Keratinocyte (primary cell): ENCODE measurements at regions not wholly inside any gene's neighbourhood (a gene's known extent, or its start where the extent isn't known, plus 50 kb on each side); places are given as distances from the start of the nearest gene placed in this dataset.

Experiments used
- DNase-seq: peaks from one replicate; pipeline ENCODE4 v3.0.0-alpha.2; 2011; ENCODE audit warnings: low read depth, missing footprints, low spot score
- FAIRE-seq: peaks from 2 replicates; lab custom pipeline; 2011; peaks lifted over from hg19 to GRCh38; lab: Jason Lieb, UNC
- H2AFZ ChIP-seq: 2 replicates; pipeline ENCODE4 v1.6.0; 2012; ENCODE audit warnings: low read length, control low read depth, inconsistent platforms; ENCODE audit not compliant: control insufficient read depth
- H3K27ac ChIP-seq: 2 replicates; pipeline ENCODE4 v1.5.1; 2011; ENCODE audit warnings: low read length; ENCODE audit not compliant: control insufficient read depth, insufficient read depth
- H3K27me3 ChIP-seq: 3 replicates; pipeline ENCODE4 v1.6.0; 2011; ENCODE audit warnings: low read length; ENCODE audit not compliant: control insufficient read depth, insufficient read depth; ENCODE audit errors: extremely low read depth
- H3K36me3 ChIP-seq, 2 experiments: 2 replicates in 1 of 2; 3 replicates in 1 of 2; pipeline ENCODE4 v1.5.1; 2011; ENCODE audit warnings: low read length in 2 of 2, mild to moderate bottlenecking in 1 of 2; ENCODE audit not compliant: control insufficient read depth in 2 of 2, insufficient read depth in 2 of 2; ENCODE audit errors: extremely low read depth in 1 of 2
- H3K4me1 ChIP-seq: 3 replicates; pipeline ENCODE4 v1.5.1; 2011; ENCODE audit warnings: low read length; ENCODE audit not compliant: control insufficient read depth, insufficient read depth; ENCODE audit errors: extremely low read depth
- H3K4me2 ChIP-seq: 3 replicates; pipeline ENCODE4 v1.6.0; 2011; ENCODE audit warnings: low read depth, low read length; ENCODE audit not compliant: control insufficient read depth, insufficient read depth; ENCODE audit errors: extremely low read depth
- H3K4me3 ChIP-seq, 3 experiments: fragments of 200-600 bp in 1 of 3; sonication (generic) in 1 of 3; 2 replicates in 2 of 3; 3 replicates in 1 of 3; pipeline ENCODE4 v1.5.1; 2011 to 2016; ENCODE audit warnings: low read length in 3 of 3, mild to moderate bottlenecking in 3 of 3, control low read depth in 2 of 3, inconsistent platforms in 1 of 3, low read depth in 1 of 3, mixed read lengths in 1 of 3, mixed run types in 1 of 3, moderate library complexity in 1 of 3; ENCODE audit not compliant: control insufficient read depth in 2 of 3, insufficient read depth in 2 of 3; ENCODE audit errors: extremely low read depth in 1 of 3
- H3K79me2 ChIP-seq: 2 replicates; pipeline ENCODE4 v1.6.0; 2012; ENCODE audit warnings: low read length; ENCODE audit not compliant: control insufficient read depth, insufficient read depth
- H3K9ac ChIP-seq: 3 replicates; pipeline ENCODE4 v1.6.0; 2011; ENCODE audit warnings: low read length; ENCODE audit not compliant: control insufficient read depth, insufficient read depth; ENCODE audit errors: extremely low read depth
- H3K9me1 ChIP-seq: 3 replicates; pipeline ENCODE4 v1.6.0; 2011; ENCODE audit warnings: low read length; ENCODE audit not compliant: control insufficient read depth, insufficient read depth; ENCODE audit errors: extremely low read depth
- H3K9me3 ChIP-seq: 2 replicates; pipeline ENCODE4 v1.5.1; 2012; ENCODE audit warnings: low read depth, low read length; ENCODE audit not compliant: control insufficient read depth
- H4K20me1 ChIP-seq: 3 replicates; pipeline ENCODE4 v1.6.0; 2011; ENCODE audit warnings: low read length; ENCODE audit not compliant: control insufficient read depth, insufficient read depth; ENCODE audit errors: extremely low read depth
- EZH2 ChIP-seq: IDR thresholded peaks from one replicate; pipeline ENCODE4 v1.6.1; 2012; ENCODE audit warnings: inconsistent platforms, mild to moderate bottlenecking, low read length, moderate library complexity
- dilution Hi-C: fragments of 300-500 bp; cut with MboI; formaldehyde crosslinking; loops from one replicate; pipeline ENCODE4 v1.7.0; 2020; ENCODE audit warnings: low sequenced_read_pairs; ENCODE audit not compliant: extremely low pct_ligation_motif_present
- TF ChIP-seq, protein P1 (sequence below), 3 experiments: IDR thresholded peaks in 1 of 3; conservative IDR thresholded peaks in 1 of 3; optimal IDR thresholded peaks in 1 of 3; 2 replicates in 2 of 3; 3 replicates in 1 of 3; pipeline versions ENCODE3 to v1.5.1; 2011; ENCODE audit warnings: low read length in 3 of 3, mild to moderate bottlenecking in 3 of 3, moderate library complexity in 2 of 3, control low read depth in 1 of 3, inconsistent platforms in 1 of 3; ENCODE audit not compliant: insufficient read depth in 2 of 3; ENCODE audit errors: extremely low read depth in 1 of 3

DNA sequence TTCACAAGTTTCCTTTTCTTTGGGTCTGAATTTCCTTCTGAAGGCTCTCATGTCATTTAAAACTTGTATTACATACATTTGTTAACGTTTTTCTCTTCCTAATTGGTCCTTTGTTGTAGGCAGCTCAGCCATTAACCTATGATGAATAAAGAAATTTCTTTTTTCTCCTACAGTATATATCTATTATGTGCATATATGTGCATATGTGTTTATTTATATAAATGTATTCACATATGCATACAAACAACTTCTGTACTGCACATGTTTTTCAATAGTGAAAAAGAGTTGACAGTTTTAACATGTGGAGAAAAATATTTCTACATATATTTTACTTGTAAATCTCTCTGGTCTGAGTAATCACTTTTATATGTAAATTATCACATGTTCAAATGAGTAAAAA lies 1674.9 kb upstream of the PCDH20 start:
- H3K4me1 ChIP-seq = no peaks in the 10 kb centered on the region
- FAIRE-seq (no peak), DNase-seq (no peak)
- dilution Hi-C loops = no loop called here
- H3K9me1 ChIP-seq = no peaks in the 10 kb centered on the region
- no peaks in the 10 kb centered on the region for H3K9me3 ChIP-seq
- no peaks in the 10 kb centered on the region for H4K20me1 ChIP-seq
- no peak overlapping the region for H2AFZ ChIP-seq
- no peak overlapping the region for H3K4me2 ChIP-seq
- no peaks in the 10 kb centered on the region for H3K79me2 ChIP-seq
- no peak for TF ChIP-seq EZH2
- TF ChIP-seq, protein P1, sequence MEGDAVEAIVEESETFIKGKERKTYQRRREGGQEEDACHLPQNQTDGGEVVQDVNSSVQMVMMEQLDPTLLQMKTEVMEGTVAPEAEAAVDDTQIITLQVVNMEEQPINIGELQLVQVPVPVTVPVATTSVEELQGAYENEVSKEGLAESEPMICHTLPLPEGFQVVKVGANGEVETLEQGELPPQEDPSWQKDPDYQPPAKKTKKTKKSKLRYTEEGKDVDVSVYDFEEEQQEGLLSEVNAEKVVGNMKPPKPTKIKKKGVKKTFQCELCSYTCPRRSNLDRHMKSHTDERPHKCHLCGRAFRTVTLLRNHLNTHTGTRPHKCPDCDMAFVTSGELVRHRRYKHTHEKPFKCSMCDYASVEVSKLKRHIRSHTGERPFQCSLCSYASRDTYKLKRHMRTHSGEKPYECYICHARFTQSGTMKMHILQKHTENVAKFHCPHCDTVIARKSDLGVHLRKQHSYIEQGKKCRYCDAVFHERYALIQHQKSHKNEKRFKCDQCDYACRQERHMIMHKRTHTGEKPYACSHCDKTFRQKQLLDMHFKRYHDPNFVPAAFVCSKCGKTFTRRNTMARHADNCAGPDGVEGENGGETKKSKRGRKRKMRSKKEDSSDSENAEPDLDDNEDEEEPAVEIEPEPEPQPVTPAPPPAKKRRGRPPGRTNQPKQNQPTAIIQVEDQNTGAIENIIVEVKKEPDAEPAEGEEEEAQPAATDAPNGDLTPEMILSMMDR (optimal IDR thresholded peaks at IDR 0.05 in 1 of 3, IDR thresholded peaks at IDR 0.05 in 1 of 3, conservative IDR thresholded peaks at IDR 0.05 in 1 of 3; ENCODE audit: extremely low read depth in 1 of 3, insufficient read depth in 2 of 3, low read length in 3 of 3) = no peak
- no peaks in the 10 kb centered on the region for H3K36me3 ChIP-seq
- H3K9ac ChIP-seq = no peak overlapping the region
- no peak overlapping the region for H3K27ac ChIP-seq
- H3K27me3 ChIP-seq = no peaks in the 10 kb centered on the region
- no peak overlapping the region for H3K4me3 ChIP-seq

DNA sequence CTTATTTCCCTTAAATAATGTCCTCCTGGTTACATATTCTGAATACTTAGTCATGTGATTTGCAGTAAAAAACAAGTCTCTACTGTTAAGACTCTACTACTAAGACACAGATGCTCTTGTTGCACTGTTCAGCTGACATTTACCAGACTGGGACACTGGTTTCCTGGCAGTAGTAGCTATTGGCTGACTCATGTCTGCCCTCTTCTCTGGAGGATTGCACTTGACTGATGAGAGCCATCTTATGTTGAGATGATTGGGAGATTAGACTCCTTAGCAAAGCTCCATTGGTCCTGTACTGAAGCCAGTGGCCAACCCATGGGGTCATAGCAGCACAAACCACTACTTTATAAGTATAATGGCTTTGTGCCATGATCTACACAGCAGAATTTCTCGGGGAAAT lies 1672.6 kb upstream of the PCDH20 start:
- H3K79me2 ChIP-seq = no peaks in the 10 kb centered on the region
- TF ChIP-seq, protein P1 (optimal IDR thresholded peaks at IDR 0.05 in 1 of 3, IDR thresholded peaks at IDR 0.05 in 1 of 3, conservative IDR thresholded peaks at IDR 0.05 in 1 of 3; ENCODE audit: extremely low read depth in 1 of 3, insufficient read depth in 2 of 3, low read length in 3 of 3) = no peak
- TF ChIP-seq EZH2 = no peak
- no peak overlapping the region for H3K27ac ChIP-seq
- H3K9me1 ChIP-seq = no peaks in the 10 kb centered on the region
- dilution Hi-C loops = no loop called here
- H4K20me1 ChIP-seq = no peaks in the 10 kb centered on the region
- FAIRE-seq (no peak), DNase-seq (no peak)
- no peaks in the 10 kb centered on the region for H3K4me1 ChIP-seq
- no peak overlapping the region for H2AFZ ChIP-seq
- H3K9ac ChIP-seq = no peak overlapping the region
- H3K27me3 ChIP-seq = no peaks in the 10 kb centered on the region
- no peak overlapping the region for H3K4me3 ChIP-seq
- no peaks in the 10 kb centered on the region for H3K9me3 ChIP-seq
- H3K36me3 ChIP-seq = no peaks in the 10 kb centered on the region
- no peak overlapping the region for H3K4me2 ChIP-seq
